HCT116 (cell line): ENCODE measurements at regions not wholly inside any gene's neighbourhood (a gene's known extent, or its start where the extent isn't known, plus 50 kb on each side); places are given as distances from the start of the nearest gene placed in this dataset.

Experiments used
- ATAC-seq: fragments of 200-7000 bp; cut with Tn5 transposase; 2 replicates; pipeline ENCODE4 v1.9.1; 2020; ENCODE audit warnings: mild to moderate bottlenecking, moderate library complexity
- BruUV-seq: library from RNA; stranded (reverse); fragments of 400-500 nt; replicated peaks from 2 replicates; lab custom pipeline; 2021; lab: Mats Ljungman, UMichigan
- CTCF ChIA-PET: fragments of 300-600 bp; sonication (Branson Sonifier 250); formaldehyde crosslinking; loops from one replicate; lab custom pipeline; 2021; ENCODE audit warnings: antibody characterized with exemption; lab: Charles Lee
- POLR2A ChIA-PET: fragments of 300-600, 350-600 bp; sonication (Branson Sonifier 250); formaldehyde crosslinking; loops from one replicate; lab custom pipeline; 2021; ENCODE audit warnings: antibody characterized with exemption; lab: Charles Lee
- RAD21 ChIA-PET, 2 experiments: fragments of 300-600 bp; sonication (Branson Sonifier 250); formaldehyde crosslinking; loops; one replicate each; lab custom pipeline; 2023; ENCODE audit warnings: low total read pairs in 2 of 2; ENCODE audit not compliant: uncharacterized antibody in 2 of 2, unreplicated experiment in 2 of 2, low non-redundant PET in 1 of 2; lab: Charles Lee
- DNase-seq: peaks from one replicate; pipeline ENCODE4 v3.0.0-alpha.2; 2010; ENCODE audit warnings: low read depth, low spot score
- H2AFZ ChIP-seq: fragments of 200-600 bp; shearing (Covaris generic), sonication (generic); 2 replicates; pipeline ENCODE4 v1.6.1; 2017; ENCODE audit warnings: low read depth, mixed run types, mixed read lengths, antibody characterized with exemption, low read length; ENCODE audit not compliant: poor library complexity, severe bottlenecking
- H3K27ac ChIP-seq: 2 replicates; pipeline ENCODE4 v1.5.1; 2012; ENCODE audit warnings: low read depth, low read length
- H3K27me3 ChIP-seq: fragments of 200-600 bp; sonication (generic); 2 replicates; pipeline ENCODE4 v1.6.1; 2016; ENCODE audit warnings: mixed run types, low read length, mixed read lengths; ENCODE audit not compliant: insufficient read depth
- H3K36me3 ChIP-seq, 2 experiments: fragments of 200-500 bp in 1 of 2; fragments of 200-600 bp in 1 of 2; sonication (Bioruptor generic) in 1 of 2; sonication (generic) in 1 of 2; 2 replicates each; pipeline versions ENCODE4 v1.5.1 to v1.6.1; 2014 to 2016; ENCODE audit warnings: low read length in 2 of 2, inconsistent platforms in 1 of 2, mixed read lengths in 1 of 2, mixed run types in 1 of 2; ENCODE audit not compliant: insufficient read depth in 2 of 2, control insufficient read depth in 1 of 2
- H3K4me1 ChIP-seq, 2 experiments: fragments of 200-600 bp in 1 of 2; sonication (generic) in 1 of 2; 2 replicates each; pipeline versions ENCODE4 v1.5.1 to v1.6.1; 2012 to 2017; ENCODE audit warnings: low read length in 2 of 2, inconsistent platforms in 1 of 2, mild to moderate bottlenecking in 1 of 2, mixed read lengths in 1 of 2, mixed run types in 1 of 2, moderate library complexity in 1 of 2; ENCODE audit not compliant: insufficient read depth in 2 of 2, control insufficient read depth in 1 of 2
- H3K4me2 ChIP-seq: fragments of 200-600 bp; sonication (generic); 2 replicates; pipeline ENCODE4 v1.6.1; 2017; ENCODE audit warnings: mixed run types, low read length, mixed read lengths
- H3K4me3 ChIP-seq, 2 experiments: fragments of 200-600 bp in 1 of 2; sonication (generic) in 1 of 2; replicated peaks in 1 of 2; 2 replicates each; pipeline ENCODE4 v1.5.1; 2011 to 2016; ENCODE audit warnings: low read length in 2 of 2, control low read depth in 1 of 2, low read depth in 1 of 2, mild to moderate bottlenecking in 1 of 2, mixed read lengths in 1 of 2, mixed run types in 1 of 2
- H3K79me2 ChIP-seq: fragments of 200-600 bp; sonication (generic); 2 replicates; pipeline ENCODE4 v1.6.1; 2017; ENCODE audit warnings: mild to moderate bottlenecking, mixed run types, low read length, moderate library complexity, mixed read lengths; ENCODE audit not compliant: insufficient read depth
- H3K9ac ChIP-seq: fragments of 200-600 bp; sonication (generic); 2 replicates; pipeline ENCODE4 v1.6.1; 2016; ENCODE audit warnings: low read length, mixed read lengths
- H3K9me2 ChIP-seq: fragments of 200-600 bp; sonication (generic), shearing (Covaris generic); 2 replicates; pipeline ENCODE4 v1.6.1; 2017; ENCODE audit warnings: mixed run types, mild to moderate bottlenecking, moderate library complexity; ENCODE audit not compliant: insufficient read depth
- H3K9me3 ChIP-seq, 2 experiments: fragments of 200-500 bp in 1 of 2; fragments of 200-600 bp in 1 of 2; sonication (Bioruptor generic) in 1 of 2; sonication (generic) in 1 of 2; 2 replicates each; pipeline ENCODE4 v1.6.1; 2014 to 2017; ENCODE audit warnings: low read length in 2 of 2, mixed read lengths in 2 of 2, inconsistent platforms in 1 of 2, low read depth in 1 of 2, mild to moderate bottlenecking in 1 of 2, mixed run types in 1 of 2, moderate library complexity in 1 of 2; ENCODE audit not compliant: control insufficient read depth in 1 of 2, insufficient read depth in 1 of 2
- H4K20me1 ChIP-seq: fragments of 200-600 bp; sonication (generic), shearing (Covaris generic); 2 replicates; pipeline ENCODE4 v1.6.1; 2017; ENCODE audit warnings: mixed run types, mild to moderate bottlenecking, moderate library complexity; ENCODE audit not compliant: insufficient read depth
- EZH2 ChIP-seq: fragments of 200-600 bp; sonication (generic); IDR thresholded peaks from 2 replicates; pipeline ENCODE4 v1.6.1; 2017; ENCODE audit warnings: antibody characterized with exemption, mixed run types
- SIN3A ChIP-seq: IDR thresholded peaks from 2 replicates; pipeline ENCODE4 v1.6.1; 2012; ENCODE audit warnings: low read depth
- SP1 ChIP-seq: IDR thresholded peaks from 2 replicates; pipeline ENCODE4 v1.6.1; 2012; ENCODE audit warnings: low read depth
- SRF ChIP-seq: IDR thresholded peaks from 2 replicates; pipeline ENCODE4 v1.6.1; 2012; ENCODE audit warnings: low read depth
- YY1 ChIP-seq: IDR thresholded peaks from 2 replicates; pipeline ENCODE4 v1.6.1; 2011; ENCODE audit warnings: low read length, low read depth, moderate library complexity, mild to moderate bottlenecking; ENCODE audit not compliant: insufficient replicate concordance; ENCODE audit errors: extremely low read depth
- ZNF274 ChIP-seq: fragments of 200-500 bp; sonication (Bioruptor generic); IDR thresholded peaks from 2 replicates; pipeline ENCODE4 v1.6.1; 2014; ENCODE audit warnings: mild to moderate bottlenecking, low read depth, low read length, inconsistent platforms
- intact Hi-C: fragments of 100-400 bp; cut with micrococcal nuclease; formaldehyde crosslinking; loops from 2 replicates; pipeline ENCODE4 v1.10.0; 2022

- CTCF ChIA-PET, result no interaction called here
- no TSS peak for BruUV-seq
- no peak overlapping the region for H3K9ac ChIP-seq
- TF ChIP-seq SP1 (no peak), YY1 (no peak), ZNF274 (no peak), SRF (no peak)
- TF ChIP-seq, all 23 proteins: peak for 0
- Histone ChIP-seq H3K4me2 (no peak overlapping the region), H4K20me1 (no peaks in the 10 kb centered on the region), H3K27ac (no peak overlapping the region), H3K79me2 (no peaks in the 10 kb centered on the region), H3K9me3 (peaks cover 10 to 14% of the 10 kb centered on the region in 2 experiments; a peak in 2 of 4 replicates), H3K9me2 (no peaks in the 10 kb centered on the region), H3K4me3 (no peak overlapping the region), H3K27me3 (no peaks in the 10 kb centered on the region), H3K36me3 (no peaks in the 10 kb centered on the region), H3K4me1 (no peaks in the 10 kb centered on the region), H2AFZ (no peak overlapping the region)
- POLR2A ChIA-PET, result no interaction called here
- intact Hi-C loops, result no loop called here
- RAD21 ChIA-PET, result no interaction called here
- DNase-seq (no peak), ATAC-seq (no peak)
Observed at GRCh38 chr14:25488961-25489360, 439.0 kb upstream of the STXBP6 start.

- CTCF ChIA-PET, result no interaction called here
- H2AFZ ChIP-seq, result no peak overlapping the region
- POLR2A ChIA-PET, result no interaction called here
Observed at GRCh38 chr14:25485381-25485780, 435.4 kb upstream of the STXBP6 start.

More at GRCh38 chr14:25485381-25485780, 435.4 kb upstream of the STXBP6 start:
- no TSS peak for BruUV-seq
- no peak overlapping the region for H3K9ac ChIP-seq
- no peak overlapping the region for H3K27ac ChIP-seq
- no peak for DNase-seq
- H3K79me2 ChIP-seq, result no peaks in the 10 kb centered on the region
- H3K36me3 ChIP-seq, result no peaks in the 10 kb centered on the region
- H3K9me2 ChIP-seq, result no peaks in the 10 kb centered on the region
- intact Hi-C loops, result no loop called here
- peaks cover 13 to 21% of the 10 kb centered on the region in 2 experiments; a peak in 2 of 4 replicates for H3K9me3 ChIP-seq
- H4K20me1 ChIP-seq, result no peaks in the 10 kb centered on the region
- TF ChIP-seq SIN3A (no peak), EZH2 (no peak), SRF (no peak)
- H3K4me1 ChIP-seq, result no peaks in the 10 kb centered on the region
- H3K4me2 ChIP-seq, result no peak overlapping the region
- H3K4me3 ChIP-seq, result no peak overlapping the region
- RAD21 ChIA-PET, result no interaction called here
- ATAC-seq, result no peak
- H3K27me3 ChIP-seq, result no peaks in the 10 kb centered on the region
